ENCODE measurements at regions not wholly inside any gene's neighbourhood (a gene's known extent, or its start where the extent isn't known, plus 50 kb on each side); places are given as distances from the start of the nearest gene placed in this dataset.

DNA sequence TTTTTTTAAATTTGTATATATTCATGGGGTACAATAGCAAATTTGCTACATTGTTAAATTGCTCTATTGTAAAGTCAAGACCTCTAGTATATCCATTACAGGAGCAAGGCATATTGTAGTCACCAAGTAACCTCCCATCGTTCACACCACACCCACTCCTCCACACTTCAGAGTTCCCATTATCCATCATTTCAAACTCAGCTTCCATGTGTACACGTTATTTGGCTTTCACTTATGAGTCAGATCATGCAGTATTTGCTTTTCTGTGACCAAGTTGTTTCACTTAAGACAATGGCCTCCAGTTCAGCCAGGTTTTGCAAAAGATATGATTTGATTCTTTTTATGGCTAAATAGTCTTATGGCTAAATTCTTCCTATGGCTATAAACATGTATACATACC lies 2614.2 kb downstream of the PCDH7 start:
- TF ChIP-seq CTCF (conservative IDR thresholded peaks at IDR 0.05; ENCODE audit: low read depth, low read length) = no peak
- DNase-seq (ENCODE audit: low read depth) = no peak
- no peak overlapping the region for H3K4me3 ChIP-seq (ENCODE audit: low read length)

DNA sequence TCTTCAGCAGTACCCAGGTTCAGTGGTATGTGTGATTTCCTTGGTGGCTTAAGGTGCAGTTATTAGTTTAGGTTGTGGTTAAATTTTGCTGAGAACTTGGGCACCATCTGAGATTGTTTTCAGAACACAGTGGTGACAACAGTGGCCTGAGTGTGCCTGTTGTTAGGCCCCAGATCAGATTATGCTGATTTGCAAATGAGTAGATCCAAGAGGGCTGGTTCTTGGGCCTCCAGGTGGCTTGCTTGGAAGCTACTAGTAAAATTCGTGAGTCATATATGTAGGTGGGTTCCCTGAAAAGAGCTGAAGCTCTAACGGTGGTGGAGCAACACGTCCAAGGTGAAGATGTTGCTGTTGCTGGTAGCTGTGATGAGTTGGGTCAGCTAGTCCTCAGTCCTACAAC lies 2619.6 kb downstream of the PCDH7 start:
- H3K4me3 ChIP-seq (ENCODE audit: low read length) = no peak overlapping the region
- DNase-seq (ENCODE audit: low read depth) = no peak
- TF ChIP-seq CTCF (conservative IDR thresholded peaks at IDR 0.05; ENCODE audit: low read depth, low read length) = no peak

GRCh38 chr4:33340168-33340567 lies 2620.0 kb downstream of the PCDH7 start:
- no peak for DNase-seq (ENCODE audit: low read depth)
- no peak for TF ChIP-seq CTCF (conservative IDR thresholded peaks at IDR 0.05; ENCODE audit: low read depth, low read length)
- no peak overlapping the region for H3K4me3 ChIP-seq (ENCODE audit: low read length)

- DNase-seq (ENCODE audit: low read depth) = no peak
- no peak overlapping the region for H3K4me3 ChIP-seq (ENCODE audit: low read length)
- no peak for TF ChIP-seq CTCF (conservative IDR thresholded peaks at IDR 0.05; ENCODE audit: low read depth, low read length)
Measured at GRCh38 chr4:33349376-33349775, 2629.2 kb downstream of the PCDH7 start.

GRCh38 chr4:33357121-33357520 lies 2637.0 kb downstream of the PCDH7 start:
- peak; percentile 36 for DNase-seq (ENCODE audit: low read depth)
- TF ChIP-seq CTCF (conservative IDR thresholded peaks at IDR 0.05; ENCODE audit: low read depth, low read length) = no peak
- no peak overlapping the region for H3K4me3 ChIP-seq (ENCODE audit: low read length)

- H3K4me3 ChIP-seq (ENCODE audit: low read length) = no peak overlapping the region
- DNase-seq (ENCODE audit: low read depth) = peak; percentile 51
- no peak for TF ChIP-seq CTCF (conservative IDR thresholded peaks at IDR 0.05; ENCODE audit: low read depth, low read length)
Measured at GRCh38 chr4:33369446-33369845, 2649.3 kb downstream of the PCDH7 start.

GRCh38 chr4:33381816-33382215 lies 2661.6 kb downstream of the PCDH7 start:
- H3K4me3 ChIP-seq (ENCODE audit: low read length) = no peak overlapping the region
- no peak for DNase-seq (ENCODE audit: low read depth)
- TF ChIP-seq CTCF (conservative IDR thresholded peaks at IDR 0.05; ENCODE audit: low read depth, low read length) = no peak

All from retinal pigment epithelial cell (primary cell).